Natural killer cell (primary cell): ENCODE measurements at regions not wholly inside any gene's neighbourhood (a gene's known extent, or its start where the extent isn't known, plus 50 kb on each side); places are given as distances from the start of the nearest gene placed in this dataset.

Experiments used
- ATAC-seq, 3 donors: fragments of 150-1000 bp in 2 of 3; fragments of 200-7000 bp in 1 of 3; cut with Tn5 transposase; 1 replicate in 1 of 3; 2 replicates in 2 of 3; pipeline ENCODE4 v1.10.0; 2021; ENCODE audit warnings: mild to moderate bottlenecking in 2 of 3, moderate library complexity in 2 of 3
- DNase-seq, 2 donors: peaks; one replicate each; pipeline versions ENCODE4 v3.0.0 to v3.0.0-alpha.2; 2013 to 2021; ENCODE audit warnings: mixed read lengths in 1 of 2
- H3K27ac ChIP-seq: one replicate; pipeline ENCODE4 v1.5.1; 2013; ENCODE audit warnings: mild to moderate bottlenecking, low read length
- H3K27me3 ChIP-seq: one replicate; pipeline ENCODE4 v1.6.1; 2013; ENCODE audit warnings: low read length; ENCODE audit not compliant: control insufficient read depth, insufficient read depth
- H3K36me3 ChIP-seq: one replicate; pipeline ENCODE4 v1.6.1; 2013; ENCODE audit warnings: low read length; ENCODE audit not compliant: control insufficient read depth, insufficient read depth
- H3K4me1 ChIP-seq: one replicate; pipeline ENCODE4 v1.6.1; 2013; ENCODE audit warnings: low read length; ENCODE audit not compliant: control insufficient read depth, insufficient read depth
- H3K4me3 ChIP-seq: one replicate; pipeline ENCODE4 v1.5.1; 2013; ENCODE audit warnings: low read length
- H3K9me3 ChIP-seq: one replicate; pipeline ENCODE4 v1.6.1; 2013; ENCODE audit warnings: low read length; ENCODE audit not compliant: control insufficient read depth, insufficient read depth
- H3K27ac Mint-ChIP-seq, 2 donors: one replicate each; pipeline ENCODE4 v1.8.0; 2022; ENCODE audit warnings: mild to moderate bottlenecking in 2 of 2, mixed read lengths in 2 of 2, moderate library complexity in 1 of 2
- H3K27me3 Mint-ChIP-seq, 2 donors: one replicate each; pipeline ENCODE4 v1.8.0; 2022; ENCODE audit warnings: low read depth in 2 of 2, mixed read lengths in 2 of 2
- H3K36me3 Mint-ChIP-seq: one replicate; pipeline ENCODE4 v1.8.0; 2022; ENCODE audit warnings: mixed read lengths
- H3K4me1 Mint-ChIP-seq, 2 donors: one replicate each; pipeline ENCODE4 v1.8.0; 2022; ENCODE audit warnings: mixed read lengths in 2 of 2
- H3K4me3 Mint-ChIP-seq: one replicate; pipeline ENCODE4 v1.8.0; 2022; ENCODE audit warnings: mild to moderate bottlenecking, moderate library complexity, mixed read lengths
- H3K9me3 Mint-ChIP-seq, 2 donors: one replicate each; pipeline ENCODE4 v1.8.0; 2022; ENCODE audit warnings: mixed read lengths in 2 of 2
- CTCF ChIP-seq: fragments of 200-600 bp; IDR thresholded peaks from one replicate; pipeline ENCODE4 v1.8.0; 2022; ENCODE audit warnings: antibody characterized with exemption
- WGBS: methylation state at CpG from one replicate; pipeline ENCODE4 v1.1.7; 2013; ENCODE audit warnings: missing lambda C conversion rate; ENCODE audit not compliant: insufficient coverage; 5-methylcytosine and 5-hydroxymethylcytosine counted together
- intact Hi-C: fragments of 100-400 bp; cut with micrococcal nuclease; formaldehyde crosslinking; loops from one replicate; pipeline ENCODE4 v1.14.2; 2022

- no peaks in the 10 kb centered on the region for H3K4me1 Mint-ChIP-seq
- no peaks in the 10 kb centered on the region for H3K9me3 Mint-ChIP-seq
- no peak overlapping the region for H3K4me3 Mint-ChIP-seq
- H3K4me1 ChIP-seq: no peaks in the 10 kb centered on the region
- intact Hi-C loops: no loop called here
- DNase-seq (no peak), ATAC-seq (no peak)
- 91% methylated on average over 2 of the region's 4 CpGs for WGBS
- no peak overlapping the region for H3K4me3 ChIP-seq
- no peaks in the 10 kb centered on the region for H3K36me3 ChIP-seq
- no peak overlapping the region for H3K27ac ChIP-seq
- no peak overlapping the region for H3K27ac Mint-ChIP-seq
- H3K36me3 Mint-ChIP-seq: no peaks in the 10 kb centered on the region
- no peaks in the 10 kb centered on the region for H3K9me3 ChIP-seq
- no peak for TF ChIP-seq CTCF
- no peaks in the 10 kb centered on the region for H3K27me3 ChIP-seq
- H3K27me3 Mint-ChIP-seq: no peaks in the 10 kb centered on the region
Observed at GRCh38 chr4:112882286-112882685, 167.2 kb upstream of the ANK2 start.

DNA sequence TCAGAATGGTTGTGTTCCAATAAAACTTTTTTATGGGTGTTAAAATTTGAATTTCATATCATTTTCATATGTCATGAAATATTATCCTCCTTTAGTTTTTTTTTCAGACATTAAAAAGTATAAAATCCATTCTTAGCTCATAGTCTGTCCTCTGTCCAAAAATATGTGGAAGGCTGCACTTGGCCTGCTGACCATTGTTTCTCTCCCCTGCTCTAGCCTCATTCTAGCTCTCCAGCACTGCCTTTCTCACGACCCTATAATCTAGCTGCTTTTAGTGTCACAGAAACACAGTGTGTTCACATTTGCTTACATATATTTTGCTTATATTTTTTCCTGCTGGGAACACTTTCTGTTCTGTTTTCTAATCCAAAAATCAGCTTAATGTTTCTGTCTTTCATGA, 165.0 kb upstream of the ANK2 start:
- Mint-ChIP-seq H3K4me1 (no peaks in the 10 kb centered on the region), H3K9me3 (no peaks in the 10 kb centered on the region), H3K27me3 (no peaks in the 10 kb centered on the region), H3K27ac (no peak overlapping the region), H3K36me3 (no peaks in the 10 kb centered on the region), H3K4me3 (no peak overlapping the region)
- 62% methylated on average over 1 of the region's 1 CpG for WGBS
- no peak for TF ChIP-seq CTCF
- ATAC-seq (no peak), DNase-seq (no peak)
- Histone ChIP-seq H3K9me3 (no peaks in the 10 kb centered on the region), H3K4me3 (no peak overlapping the region), H3K27ac (no peak overlapping the region), H3K27me3 (no peaks in the 10 kb centered on the region), H3K36me3 (no peaks in the 10 kb centered on the region), H3K4me1 (no peaks in the 10 kb centered on the region)
- intact Hi-C loops: no loop called here

DNA sequence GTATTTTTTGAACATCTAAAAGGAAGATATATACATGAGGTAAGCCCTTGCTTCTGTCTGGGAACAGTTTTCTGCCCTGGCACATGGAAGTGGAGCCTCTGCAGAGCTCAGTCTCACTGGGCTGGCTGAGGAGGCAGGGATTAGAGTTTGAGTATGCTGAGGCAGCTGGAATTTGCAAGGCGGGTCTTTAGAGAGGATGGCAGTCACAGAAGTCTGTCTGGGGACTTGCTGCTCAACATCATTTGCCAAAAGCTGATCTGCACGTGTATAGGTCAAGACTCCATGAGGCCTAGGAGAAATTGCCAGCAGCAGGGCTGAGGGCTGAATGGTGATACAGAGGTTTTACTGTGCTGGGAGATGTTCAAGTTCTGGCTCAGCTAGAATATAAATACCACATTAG, 163.6 kb upstream of the ANK2 start:
- Histone ChIP-seq H3K27me3 (no peaks in the 10 kb centered on the region), H3K4me1 (no peaks in the 10 kb centered on the region), H3K9me3 (no peaks in the 10 kb centered on the region), H3K36me3 (no peaks in the 10 kb centered on the region), H3K27ac (no peak overlapping the region), H3K4me3 (no peak overlapping the region)
- WGBS: 91% methylated on average over 2 of the region's 2 CpGs
- Mint-ChIP-seq H3K4me3 (no peak overlapping the region), H3K36me3 (no peaks in the 10 kb centered on the region), H3K4me1 (no peaks in the 10 kb centered on the region), H3K27ac (no peak overlapping the region), H3K9me3 (no peaks in the 10 kb centered on the region), H3K27me3 (no peaks in the 10 kb centered on the region)
- intact Hi-C loops: no loop called here
- ATAC-seq (no peak), DNase-seq (no peak)
- no peak for TF ChIP-seq CTCF

- ATAC-seq: no peak
- no peaks in the 10 kb centered on the region for H3K27me3 Mint-ChIP-seq
- no peak overlapping the region for H3K27ac Mint-ChIP-seq
- no peaks in the 10 kb centered on the region for H3K4me1 Mint-ChIP-seq
- H3K4me3 ChIP-seq: no peak overlapping the region
- DNase-seq: no peak
- H3K27me3 ChIP-seq: no peaks in the 10 kb centered on the region
- WGBS: 85% methylated on average over 2 of the region's 2 CpGs
- TF ChIP-seq CTCF: no peak
- H3K4me3 Mint-ChIP-seq: no peak overlapping the region
- H3K27ac ChIP-seq: no peak overlapping the region
- no peaks in the 10 kb centered on the region for H3K4me1 ChIP-seq
- no peaks in the 10 kb centered on the region for H3K9me3 Mint-ChIP-seq
- H3K9me3 ChIP-seq: no peaks in the 10 kb centered on the region
- no peaks in the 10 kb centered on the region for H3K36me3 Mint-ChIP-seq
- intact Hi-C loops: no loop called here
- H3K36me3 ChIP-seq: no peaks in the 10 kb centered on the region
Observed at GRCh38 chr4:112888622-112889021, 160.8 kb upstream of the ANK2 start.
